GM12873 (cell line): ENCODE measurements at regions not wholly inside any gene's neighbourhood (a gene's known extent, or its start where the extent isn't known, plus 50 kb on each side); places are given as distances from the start of the nearest gene placed in this dataset.

Experiments used
- TF ChIP-seq, protein P1 (sequence below): IDR thresholded peaks from 2 replicates; pipeline ENCODE4 v1.5.1; 2012; ENCODE audit warnings: low read depth, mild to moderate bottlenecking, moderate library complexity, low read length, control low read depth; ENCODE audit not compliant: insufficient read depth; ENCODE audit errors: missing control alignments

DNA sequence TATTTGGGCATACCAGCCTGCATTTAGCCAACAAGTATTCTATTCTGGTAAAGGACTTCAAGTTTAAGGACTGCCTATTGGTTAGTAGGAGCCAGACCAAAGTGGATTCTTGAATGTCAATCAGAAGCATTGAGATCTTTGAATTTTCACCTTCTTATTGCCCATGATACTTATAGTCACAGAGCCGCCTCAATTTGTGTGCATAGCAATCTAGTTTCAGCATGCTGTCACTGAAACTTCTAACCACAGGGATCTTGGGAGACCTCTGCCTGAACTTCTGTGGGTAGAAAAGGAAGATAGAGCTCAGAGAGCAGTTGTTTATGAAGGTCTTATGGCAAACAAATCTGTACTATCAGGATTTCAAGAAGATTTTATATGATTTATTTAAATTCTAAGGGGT, 501.4 kb upstream of the USP24 start:
- TF ChIP-seq, protein P1, sequence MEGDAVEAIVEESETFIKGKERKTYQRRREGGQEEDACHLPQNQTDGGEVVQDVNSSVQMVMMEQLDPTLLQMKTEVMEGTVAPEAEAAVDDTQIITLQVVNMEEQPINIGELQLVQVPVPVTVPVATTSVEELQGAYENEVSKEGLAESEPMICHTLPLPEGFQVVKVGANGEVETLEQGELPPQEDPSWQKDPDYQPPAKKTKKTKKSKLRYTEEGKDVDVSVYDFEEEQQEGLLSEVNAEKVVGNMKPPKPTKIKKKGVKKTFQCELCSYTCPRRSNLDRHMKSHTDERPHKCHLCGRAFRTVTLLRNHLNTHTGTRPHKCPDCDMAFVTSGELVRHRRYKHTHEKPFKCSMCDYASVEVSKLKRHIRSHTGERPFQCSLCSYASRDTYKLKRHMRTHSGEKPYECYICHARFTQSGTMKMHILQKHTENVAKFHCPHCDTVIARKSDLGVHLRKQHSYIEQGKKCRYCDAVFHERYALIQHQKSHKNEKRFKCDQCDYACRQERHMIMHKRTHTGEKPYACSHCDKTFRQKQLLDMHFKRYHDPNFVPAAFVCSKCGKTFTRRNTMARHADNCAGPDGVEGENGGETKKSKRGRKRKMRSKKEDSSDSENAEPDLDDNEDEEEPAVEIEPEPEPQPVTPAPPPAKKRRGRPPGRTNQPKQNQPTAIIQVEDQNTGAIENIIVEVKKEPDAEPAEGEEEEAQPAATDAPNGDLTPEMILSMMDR: no peak

GRCh38 chr1:55716151-55716550, 501.0 kb upstream of the USP24 start:
- TF ChIP-seq, protein P1: no peak

DNA sequence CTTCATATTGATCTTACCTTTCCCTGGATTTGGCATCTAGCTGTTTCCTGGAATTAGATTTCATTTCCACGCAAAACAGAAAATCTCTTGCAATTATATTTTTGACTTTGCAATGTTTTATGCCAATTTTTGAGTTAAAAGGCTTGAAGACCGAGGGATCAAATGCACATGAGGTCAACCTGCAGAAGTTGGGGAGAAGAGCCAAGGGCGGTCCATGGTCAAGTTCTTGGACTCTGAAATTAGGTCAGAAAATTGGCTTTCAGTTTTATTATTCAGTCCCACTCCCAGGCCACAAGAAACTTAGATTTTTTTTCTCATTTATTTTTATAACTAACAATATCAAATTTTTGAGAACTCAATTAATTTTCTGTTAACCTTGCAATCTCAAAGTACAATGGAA, 499.1 kb upstream of the USP24 start:
- TF ChIP-seq, protein P1: no peak

DNA sequence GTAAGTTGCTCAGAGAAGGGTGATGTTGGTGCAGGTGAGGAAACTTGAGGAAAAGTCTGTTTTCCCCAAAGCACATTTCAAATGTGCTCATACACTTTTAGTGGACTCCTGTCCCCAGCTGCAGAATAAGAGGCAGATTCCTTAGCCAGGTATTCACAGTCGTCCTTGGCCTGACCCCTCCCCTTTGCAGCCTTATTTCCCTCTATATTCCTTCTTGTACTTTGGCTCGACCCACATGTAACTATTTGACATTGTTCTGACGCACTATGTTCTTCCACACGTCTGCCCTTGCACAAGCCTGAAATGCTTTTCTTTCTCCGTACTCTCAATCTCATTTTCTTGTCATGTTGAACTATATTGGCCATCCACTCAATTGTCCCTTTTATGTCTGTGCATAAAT, 498.4 kb upstream of the USP24 start:
- TF ChIP-seq, protein P1: no peak

GRCh38 chr1:55712148-55712547, 497.0 kb upstream of the USP24 start:
- TF ChIP-seq, protein P1: no peak

DNA sequence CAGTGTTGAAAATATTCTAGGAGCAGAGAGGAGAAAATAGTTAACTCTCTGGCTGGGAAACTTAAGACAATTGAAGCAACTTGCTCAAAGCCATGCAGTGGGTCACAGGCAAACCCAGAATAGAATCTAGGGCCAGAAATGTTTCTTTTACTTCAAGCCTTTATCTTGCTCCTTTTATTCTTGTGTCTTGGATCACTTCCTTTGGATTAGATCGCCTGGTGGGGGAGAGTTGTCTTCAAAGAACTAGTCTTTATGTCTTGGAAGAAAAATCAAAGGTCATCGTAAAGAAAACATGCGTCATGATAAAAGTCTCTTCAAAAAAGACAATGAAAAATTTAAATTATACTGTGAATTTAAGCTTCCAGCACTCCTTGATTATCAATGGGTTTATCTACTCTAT, 493.6 kb upstream of the USP24 start:
- TF ChIP-seq, protein P1: no peak

GRCh38 chr1:55707846-55708245, 492.7 kb upstream of the USP24 start:
- TF ChIP-seq, protein P1: no peak

DNA sequence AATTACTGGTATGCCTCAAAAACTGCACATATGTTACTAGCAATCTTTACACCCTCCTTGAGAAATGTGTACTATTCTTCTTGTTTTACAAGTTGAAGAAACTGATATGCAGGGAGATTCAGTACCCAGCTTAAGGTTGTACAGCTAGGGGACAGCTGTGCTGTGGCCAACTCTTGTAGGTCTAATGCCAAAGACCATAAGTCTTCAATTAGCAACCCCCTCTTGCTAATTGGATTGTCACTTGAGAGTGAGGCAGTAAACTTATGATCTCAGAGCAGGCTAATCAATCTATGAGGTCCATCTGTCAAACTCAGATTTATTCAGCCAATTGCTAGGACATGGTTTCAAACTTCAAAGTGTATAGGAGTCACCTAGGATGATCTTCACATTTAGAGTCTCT, 492.0 kb upstream of the USP24 start:
- TF ChIP-seq, protein P1: no peak
